ENCODE measurements at regions not wholly inside any gene's neighbourhood (a gene's known extent, or its start where the extent isn't known, plus 50 kb on each side); places are given as distances from the start of the nearest gene placed in this dataset.

- Histone ChIP-seq H3K36me3 (no peaks in the 10 kb centered on the region), H3K4me3 (no peak overlapping the region), H3K9me3 (no peaks in the 10 kb centered on the region), H3K27ac (no peak overlapping the region), H3K4me1 (no peaks in the 10 kb centered on the region), H3K27me3 (no peaks in the 10 kb centered on the region)
- DNase-seq (ENCODE audit: low spot score in 2 of 2) = no peak
- TF ChIP-seq CTCF (IDR thresholded peaks at IDR 0.05) (no peak), POLR2A (IDR thresholded peaks at IDR 0.05) (no peak), EP300 (IDR thresholded peaks at IDR 0.05) (no peak)
- 25 to 31% methylated on average over 1 of the region's 1 CpG for WGBS, 2 donors
These were observed 183.4 kb downstream of the CALCRL start for GRCh38 chr2:187264612-187265011.

GRCh38 chr2:187263675-187264560 lies 184.1 kb downstream of the CALCRL start:
- Histone ChIP-seq H3K4me1 (no peaks in the 10 kb centered on the region), H3K4me3 (no peak overlapping the region)
- no peak for TF ChIP-seq EP300 (IDR thresholded peaks at IDR 0.05)
- TF ChIP-seq POLR2A (IDR thresholded peaks at IDR 0.05) = no peak
- no peak for TF ChIP-seq CTCF (IDR thresholded peaks at IDR 0.05)

GRCh38 chr2:187261705-187262104 lies 186.3 kb downstream of the CALCRL start:
- no peak for DNase-seq (ENCODE audit: low spot score in 2 of 2)
- no peak overlapping the region for H3K4me3 ChIP-seq
- H3K36me3 ChIP-seq = no peaks in the 10 kb centered on the region
- TF ChIP-seq POLR2A (IDR thresholded peaks at IDR 0.05) (no peak), CTCF (IDR thresholded peaks at IDR 0.05) (no peak), EP300 (IDR thresholded peaks at IDR 0.05) (no peak)
- H3K27ac ChIP-seq = no peak overlapping the region
- H3K27me3 ChIP-seq = no peaks in the 10 kb centered on the region
- WGBS, 2 donors = 89 to 94% methylated on average over 1 of the region's 1 CpG
- no peaks in the 10 kb centered on the region for H3K9me3 ChIP-seq
- no peaks in the 10 kb centered on the region for H3K4me1 ChIP-seq

More at GRCh38 chr2:187263675-187264560, 184.1 kb downstream of the CALCRL start:
- no peak overlapping the region for H3K27ac ChIP-seq
- WGBS, 2 donors = 58 to 63% methylated on average over 9 of the region's 9 CpGs
- H3K36me3 ChIP-seq = no peaks in the 10 kb centered on the region
- H3K27me3 ChIP-seq = no peaks in the 10 kb centered on the region
- DNase-seq (ENCODE audit: low spot score in 2 of 2) = no peak
- H3K9me3 ChIP-seq = no peaks in the 10 kb centered on the region

GRCh38 chr2:187252063-187252462 lies 196.0 kb downstream of the CALCRL start:
- H3K36me3 ChIP-seq = no peaks in the 10 kb centered on the region
- no peaks in the 10 kb centered on the region for H3K9me3 ChIP-seq
- H3K4me1 ChIP-seq = no peaks in the 10 kb centered on the region
- no peak overlapping the region for H3K27ac ChIP-seq
- no peak for DNase-seq (ENCODE audit: low spot score in 2 of 2)
- H3K27me3 ChIP-seq = no peaks in the 10 kb centered on the region
- WGBS, 2 donors = 93% methylated on average over 10 of the region's 10 CpGs
- no peak for TF ChIP-seq CTCF (IDR thresholded peaks at IDR 0.05)
- no peak for TF ChIP-seq EP300 (IDR thresholded peaks at IDR 0.05)
- TF ChIP-seq POLR2A (IDR thresholded peaks at IDR 0.05) = no peak
- no peak overlapping the region for H3K4me3 ChIP-seq

GRCh38 chr2:187250137-187250536 lies 197.9 kb downstream of the CALCRL start:
- no peak overlapping the region for H3K4me3 ChIP-seq
- no peak overlapping the region for H3K27ac ChIP-seq
- no peaks in the 10 kb centered on the region for H3K36me3 ChIP-seq
- no peaks in the 10 kb centered on the region for H3K9me3 ChIP-seq
- H3K4me1 ChIP-seq = no peaks in the 10 kb centered on the region
- DNase-seq (ENCODE audit: low spot score in 2 of 2) = no peak
- H3K27me3 ChIP-seq = no peaks in the 10 kb centered on the region
- TF ChIP-seq CTCF (IDR thresholded peaks at IDR 0.05) (no peak), EP300 (IDR thresholded peaks at IDR 0.05) (no peak), POLR2A (IDR thresholded peaks at IDR 0.05) (no peak)

Data from tibial nerve (tissue), 4 donors.